HL-60/S4 (cell line): ENCODE measurements at regions not wholly inside any gene's neighbourhood (a gene's known extent, or its start where the extent isn't known, plus 50 kb on each side); places are given as distances from the start of the nearest gene placed in this dataset.
"Not testable (repeated sequence)": the region's sequence is repeated elsewhere in the genome, so short reads cannot be mapped to it uniquely, and the experiment has no call there.

Source experiments
- in situ Hi-C: fragments of 300-500 bp; cut with MboI; formaldehyde crosslinking; loops from 2 replicates; pipeline ENCODE4 v1.14.3; 2022; ENCODE audit warnings: low sequenced_read_pairs

DNA sequence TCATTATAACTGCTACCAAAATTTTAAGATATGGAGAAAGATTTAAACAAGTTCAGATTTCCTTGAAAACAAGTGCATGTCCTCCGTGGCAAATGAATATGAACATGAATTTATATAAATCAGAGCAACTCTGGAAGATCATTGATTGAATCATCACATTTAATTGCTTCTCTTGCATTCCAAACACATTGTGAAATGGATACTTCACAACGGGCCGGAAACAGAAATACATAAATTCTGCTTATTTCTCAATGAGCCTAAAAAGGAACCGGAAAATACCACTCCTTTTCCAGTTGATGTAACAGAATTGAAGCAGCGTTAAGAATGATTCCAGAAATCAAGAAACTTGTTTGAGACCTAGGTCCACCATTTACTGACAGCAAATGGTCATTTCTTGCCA, 134.6 kb upstream of the BTN3A2 start:
- in situ Hi-C loops = no loop called here

DNA sequence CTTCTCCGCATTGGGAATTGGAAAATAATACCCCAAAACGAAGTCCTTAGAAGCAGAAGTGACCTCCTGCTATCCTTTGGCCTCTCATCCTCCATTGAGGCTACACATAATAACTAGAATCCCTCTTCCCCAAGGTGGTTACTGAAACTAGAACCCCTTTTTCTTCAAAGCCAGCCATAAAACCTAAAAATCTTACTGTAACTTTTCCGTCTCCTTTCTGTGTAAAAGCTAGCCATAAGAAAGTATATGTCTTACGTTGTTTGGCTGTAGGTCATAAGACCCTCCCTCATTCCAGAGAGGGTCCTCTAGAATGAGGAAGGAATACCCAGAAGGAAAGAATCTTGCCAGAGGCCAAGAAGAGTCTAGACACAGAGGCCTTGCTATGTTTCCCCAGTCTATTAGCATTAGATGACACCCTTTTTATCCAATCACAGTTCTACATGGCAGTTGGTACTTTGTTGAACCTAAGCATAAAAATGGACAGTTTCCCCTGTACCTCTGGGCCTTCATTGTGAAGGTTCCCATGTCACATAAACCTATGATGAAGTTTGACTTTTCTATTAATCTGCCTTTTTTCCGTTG, 133.9 kb upstream of the BTN3A2 start:
- in situ Hi-C loops = no loop called here

- in situ Hi-C loops = no loop called here
Observed at GRCh38 chr6:26232306-26232939, 132.6 kb upstream of the BTN3A2 start.

- in situ Hi-C loops = no loop called here
Observed at GRCh38 chr6:26232940-26233648, 131.9 kb upstream of the BTN3A2 start.

DNA sequence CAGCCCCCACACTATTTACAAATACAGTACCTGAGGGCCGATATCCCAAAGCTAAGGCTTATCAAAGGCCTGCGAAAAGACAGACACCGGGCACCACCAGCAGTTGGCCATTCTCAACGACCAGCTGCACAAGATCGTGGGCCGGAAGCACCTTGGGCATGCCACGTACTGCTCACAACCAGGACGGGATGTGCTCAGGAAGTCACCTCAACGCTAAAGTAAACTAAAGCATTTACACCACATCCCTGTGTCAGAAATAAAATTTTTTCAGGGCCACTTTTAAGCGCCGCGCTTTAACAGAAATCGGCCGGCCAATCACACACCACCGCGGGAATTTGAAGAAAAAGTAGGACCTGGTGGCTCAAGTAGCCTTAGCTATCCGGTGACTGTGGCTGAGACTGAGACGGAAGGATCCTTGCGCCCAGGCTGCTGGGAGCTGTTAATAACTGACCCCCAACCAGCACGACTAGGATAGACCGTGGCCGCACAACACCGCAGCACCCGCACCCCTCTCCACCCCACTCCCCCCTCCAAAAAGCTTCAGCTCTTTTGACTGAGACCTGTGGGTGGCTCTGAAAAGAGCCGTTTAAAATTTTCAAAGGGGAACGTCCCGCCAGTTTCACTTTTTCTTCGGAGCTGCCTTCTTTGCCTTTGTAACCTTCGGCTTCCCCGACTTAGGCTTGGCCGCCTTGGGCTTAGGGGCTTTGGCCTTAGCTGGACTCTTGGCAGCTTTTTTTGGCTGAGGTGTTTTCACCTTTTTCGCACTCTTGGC, 131.2 kb upstream of the BTN3A2 start:
- in situ Hi-C loops = no loop called here

DNA sequence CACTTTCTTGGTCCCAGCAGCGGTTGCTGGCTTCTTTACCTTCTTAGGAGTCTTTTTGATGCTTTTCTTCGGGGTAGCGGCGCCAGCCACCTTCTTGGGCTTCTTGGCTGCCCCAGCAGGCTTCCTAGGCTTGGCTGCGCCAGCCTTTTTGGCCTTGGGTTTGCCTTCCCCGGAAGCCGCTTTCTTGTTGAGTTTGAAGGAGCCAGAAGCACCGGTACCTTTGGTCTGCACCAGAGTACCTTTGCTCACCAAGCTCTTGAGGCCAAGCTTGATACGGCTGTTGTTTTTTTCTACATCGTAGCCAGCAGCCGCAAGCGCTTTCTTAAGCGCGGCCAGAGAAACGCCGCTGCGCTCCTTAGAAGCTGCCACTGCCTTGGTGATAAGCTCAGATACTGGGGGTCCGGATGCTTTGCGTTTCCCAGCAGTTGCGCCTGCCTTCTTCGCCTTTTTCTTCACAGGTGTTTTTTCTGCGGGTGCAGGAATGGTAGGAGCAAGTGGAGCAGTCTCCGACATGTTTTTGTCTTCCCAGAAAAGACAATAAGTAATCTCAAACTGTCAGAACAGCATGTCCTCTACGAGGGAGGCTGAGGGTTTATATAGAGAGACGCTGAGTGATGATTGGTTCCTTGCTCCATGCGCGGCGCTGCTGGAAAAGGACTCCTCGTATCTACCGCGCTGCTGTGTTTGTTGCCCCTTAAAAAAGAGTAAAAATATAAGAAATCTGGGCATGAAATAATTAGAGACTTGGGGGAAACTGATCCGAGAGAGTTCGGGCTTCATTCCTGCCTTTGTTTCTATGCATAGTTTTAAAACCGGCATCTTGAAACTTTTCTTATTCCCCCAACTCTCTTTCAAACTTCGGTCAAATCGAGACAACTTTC, 130.3 kb upstream of the BTN3A2 start:
- in situ Hi-C loops = no loop called here

DNA sequence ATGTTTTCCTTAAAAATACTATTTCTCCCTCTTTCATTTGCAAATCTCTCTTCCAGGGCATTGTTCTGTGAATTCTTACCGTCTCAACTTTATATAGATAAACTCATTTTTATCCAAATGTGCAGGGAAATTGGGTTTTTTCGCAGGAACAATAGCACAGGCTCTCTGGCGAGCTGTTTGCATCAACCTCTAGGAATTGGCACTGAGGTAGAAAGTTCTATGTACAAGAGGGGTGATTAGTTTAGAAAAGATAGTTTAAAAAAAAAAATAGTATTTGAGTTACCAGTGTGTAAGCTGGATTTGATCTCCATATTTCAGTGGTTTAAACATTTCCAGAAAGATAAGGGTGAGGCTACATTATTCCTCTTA, 129.7 kb upstream of the BTN3A2 start:
- in situ Hi-C loops = no loop called here

DNA sequence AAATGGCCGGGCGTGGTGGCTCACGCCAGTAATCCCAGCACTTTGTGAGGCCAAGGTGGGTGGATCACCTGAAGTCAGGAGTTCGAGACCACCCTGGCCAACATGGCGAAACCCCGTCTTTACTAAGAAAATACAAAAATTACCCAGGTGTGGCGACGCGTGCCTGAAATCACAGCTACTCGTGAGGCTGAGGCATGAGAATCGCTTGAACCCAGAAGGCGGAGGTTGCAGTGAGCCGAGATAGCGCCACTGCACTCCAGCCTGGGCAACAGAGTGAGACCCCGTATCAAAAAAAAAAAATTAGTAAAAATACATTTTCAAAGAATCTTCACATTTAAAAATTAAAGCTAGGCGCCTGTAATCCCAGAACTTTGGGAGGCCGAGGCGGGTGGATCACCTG, 125.6 kb upstream of the BTN3A2 start:
- in situ Hi-C loops = not testable (repeated sequence)

DNA sequence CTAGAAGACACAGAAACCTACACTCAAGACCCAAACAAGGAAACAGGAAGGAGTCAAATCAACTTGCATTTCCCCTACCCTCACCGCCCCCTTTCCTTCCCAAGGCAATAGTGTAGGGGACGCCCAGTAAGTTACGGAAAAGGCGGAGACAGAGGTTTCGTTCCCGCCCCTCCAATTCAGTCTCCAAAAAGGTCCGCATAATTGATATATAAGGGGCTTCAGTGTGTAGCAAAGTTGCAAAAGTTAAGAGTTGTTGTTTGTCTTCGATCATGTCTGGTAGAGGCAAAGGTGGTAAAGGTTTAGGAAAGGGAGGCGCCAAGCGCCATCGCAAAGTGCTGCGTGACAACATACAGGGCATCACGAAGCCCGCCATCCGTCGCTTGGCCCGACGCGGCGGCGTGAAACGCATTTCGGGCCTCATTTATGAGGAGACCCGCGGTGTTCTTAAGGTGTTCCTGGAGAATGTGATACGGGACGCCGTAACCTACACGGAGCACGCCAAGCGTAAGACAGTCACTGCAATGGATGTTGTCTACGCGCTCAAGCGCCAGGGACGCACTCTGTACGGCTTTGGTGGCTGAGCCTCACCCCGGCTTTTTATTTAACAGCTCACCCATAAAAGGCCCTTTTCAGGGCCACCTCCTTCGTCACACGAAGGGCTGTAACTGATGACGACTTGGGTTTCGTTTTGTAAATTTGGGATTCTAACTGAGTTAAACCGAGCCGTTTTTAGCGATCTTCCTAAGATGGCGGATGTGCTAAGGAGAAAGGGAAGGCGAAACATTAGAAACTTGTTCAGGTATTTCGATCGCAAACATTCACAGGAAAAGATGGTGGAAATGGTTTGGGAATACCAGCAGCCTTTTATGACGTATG, 124.6 kb upstream of the BTN3A2 start:
- in situ Hi-C loops = no loop called here

DNA sequence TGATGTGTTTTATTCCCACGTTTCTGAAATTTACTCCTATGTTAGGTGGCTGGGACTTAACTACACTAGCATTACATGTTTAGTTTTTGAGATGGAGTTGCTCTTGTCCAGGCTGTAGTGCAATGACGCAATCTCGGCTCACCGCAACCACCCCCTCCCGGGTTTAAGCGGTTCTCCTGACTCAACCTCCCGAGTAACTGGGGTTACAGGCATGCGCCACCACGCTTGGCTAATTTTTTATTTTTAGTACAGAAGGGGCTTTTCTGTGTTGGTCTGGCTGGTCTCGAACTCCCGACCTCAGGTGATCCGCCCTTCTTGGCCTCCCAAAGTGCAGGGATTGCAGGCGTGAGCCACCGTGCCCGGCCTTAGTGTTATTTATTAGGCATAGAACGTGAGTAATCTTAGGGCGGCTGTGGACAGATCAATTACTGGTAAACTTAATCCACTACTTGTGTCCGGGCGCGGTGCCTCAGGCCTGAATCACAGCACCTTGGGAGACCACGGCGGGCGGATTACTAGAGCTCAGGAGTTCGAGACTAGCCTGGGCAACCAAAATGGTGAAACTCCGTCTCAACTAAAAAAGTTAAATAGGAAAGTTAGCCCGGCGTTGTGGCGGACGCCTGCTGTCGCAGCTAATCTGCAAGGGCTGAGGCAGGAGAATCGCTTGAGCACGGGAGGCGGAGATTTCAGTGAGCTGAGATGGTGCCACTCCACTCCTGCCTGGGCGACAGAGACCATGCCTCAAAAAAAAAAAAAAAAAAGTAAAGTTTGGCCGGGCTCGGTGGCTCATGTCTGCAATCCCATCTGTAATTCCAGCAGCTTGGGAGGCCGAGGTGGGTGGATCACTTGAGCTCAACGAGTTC, 123.7 kb upstream of the BTN3A2 start:
- in situ Hi-C loops = no loop called here

DNA sequence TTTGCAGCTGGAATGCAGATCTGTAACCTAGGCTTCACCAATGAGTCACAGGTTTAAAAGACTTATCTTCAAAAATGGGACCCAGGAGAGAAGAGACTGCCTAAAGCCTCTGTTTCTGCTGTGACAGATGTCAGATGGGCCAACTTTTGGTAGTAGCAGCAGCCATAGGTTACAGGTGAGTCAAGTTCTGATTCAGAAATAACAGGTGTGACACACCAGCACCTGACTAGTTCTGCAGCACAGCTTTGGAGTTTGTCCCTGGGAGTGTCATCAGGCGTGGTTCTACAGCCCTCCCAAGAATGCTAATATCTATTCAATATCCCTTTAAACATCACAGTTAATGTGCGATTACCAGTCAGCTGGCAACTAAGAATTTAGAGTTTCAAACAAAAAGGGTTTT, 121.9 kb upstream of the BTN3A2 start:
- in situ Hi-C loops = no loop called here

GRCh38 chr6:26243752-26244151, 121.2 kb upstream of the BTN3A2 start:
- in situ Hi-C loops = no loop called here

DNA sequence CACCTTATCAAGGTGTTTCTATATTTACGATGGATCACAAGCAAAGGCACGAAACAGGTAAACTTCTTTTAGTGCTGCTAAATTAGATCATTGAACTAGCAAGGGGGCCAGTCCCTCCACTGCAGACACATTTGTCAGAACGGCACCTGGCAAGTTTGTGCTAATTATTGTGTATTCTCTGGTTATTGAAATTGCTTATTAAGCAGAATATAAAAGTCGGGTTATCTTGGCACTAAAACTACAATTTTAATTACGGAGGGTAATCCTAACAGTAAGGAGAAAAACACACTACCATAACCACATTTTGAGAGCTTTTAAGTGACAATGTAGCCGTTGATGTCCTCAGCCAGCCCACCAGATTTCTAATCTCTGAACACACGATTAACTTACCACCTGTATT, 118.9 kb upstream of the BTN3A2 start:
- in situ Hi-C loops = no loop called here

DNA sequence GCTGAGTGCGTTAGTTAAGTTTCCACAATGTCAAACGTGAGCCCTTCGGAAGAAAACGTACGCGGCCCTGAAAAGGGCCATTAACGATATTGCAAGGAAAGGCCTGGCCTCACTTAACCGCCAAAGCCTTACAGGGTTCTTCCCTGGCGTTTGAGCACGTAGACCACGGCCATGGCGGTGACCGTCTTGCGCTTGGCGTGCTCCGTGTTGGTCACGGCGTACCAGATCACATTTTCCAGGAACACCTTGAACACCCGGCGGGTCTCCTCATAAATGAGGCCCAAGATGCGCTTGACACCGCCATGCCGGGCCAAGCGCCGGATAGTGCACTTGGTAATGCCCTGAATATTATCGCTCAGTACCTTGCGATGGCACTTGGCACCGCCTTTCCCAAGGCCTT, 118.4 kb upstream of the BTN3A2 start:
- in situ Hi-C loops = no loop called here

DNA sequence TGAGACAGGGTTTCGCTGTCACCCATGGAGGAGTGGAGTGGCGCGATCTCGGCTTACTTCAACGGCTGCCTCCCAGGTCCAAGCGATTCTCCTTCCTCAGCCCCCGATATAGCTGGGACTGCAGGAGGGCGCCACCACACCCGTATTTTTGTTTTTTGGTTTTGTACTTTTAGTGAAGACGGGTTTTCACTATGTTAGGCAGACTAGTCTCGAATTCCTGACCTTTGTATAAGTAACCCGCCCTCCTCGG, 115.4 kb upstream of the BTN3A2 start:
- in situ Hi-C loops = no loop called here

DNA sequence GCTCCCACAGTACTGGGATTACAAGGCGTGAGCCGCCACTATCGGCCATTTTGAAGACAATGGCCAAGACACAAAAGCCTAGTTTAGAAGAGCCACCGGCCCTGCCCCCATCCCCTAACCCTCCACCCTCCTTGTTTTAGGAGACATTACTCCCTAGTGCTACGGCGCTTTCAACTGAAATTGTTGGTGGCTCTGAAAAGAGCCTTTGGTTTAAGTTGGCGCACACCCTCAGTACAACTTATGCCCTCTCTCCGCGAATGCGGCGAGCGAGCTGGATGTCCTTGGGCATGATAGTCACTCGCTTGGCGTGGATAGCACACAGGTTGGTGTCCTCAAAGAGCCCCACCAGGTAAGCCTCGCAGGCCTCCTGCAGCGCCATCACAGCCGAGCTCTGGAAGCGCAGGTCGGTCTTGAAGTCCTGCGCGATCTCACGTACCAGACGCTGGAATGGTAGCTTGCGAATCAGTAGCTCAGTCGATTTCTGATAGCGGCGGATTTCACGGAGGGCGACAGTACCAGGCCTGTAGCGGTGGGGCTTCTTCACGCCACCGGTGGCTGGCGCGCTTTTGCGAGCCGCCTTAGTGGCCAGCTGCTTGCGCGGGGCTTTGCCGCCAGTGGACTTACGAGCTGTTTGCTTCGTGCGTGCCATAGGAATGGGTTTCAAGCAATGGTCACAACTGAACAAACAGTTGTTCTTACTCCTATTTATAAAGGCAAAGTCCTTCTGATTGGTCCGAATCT, 114.9 kb upstream of the BTN3A2 start:
- in situ Hi-C loops = no loop called here

GRCh38 chr6:26250698-26251044, 114.3 kb upstream of the BTN3A2 start:
- in situ Hi-C loops = no loop called here

DNA sequence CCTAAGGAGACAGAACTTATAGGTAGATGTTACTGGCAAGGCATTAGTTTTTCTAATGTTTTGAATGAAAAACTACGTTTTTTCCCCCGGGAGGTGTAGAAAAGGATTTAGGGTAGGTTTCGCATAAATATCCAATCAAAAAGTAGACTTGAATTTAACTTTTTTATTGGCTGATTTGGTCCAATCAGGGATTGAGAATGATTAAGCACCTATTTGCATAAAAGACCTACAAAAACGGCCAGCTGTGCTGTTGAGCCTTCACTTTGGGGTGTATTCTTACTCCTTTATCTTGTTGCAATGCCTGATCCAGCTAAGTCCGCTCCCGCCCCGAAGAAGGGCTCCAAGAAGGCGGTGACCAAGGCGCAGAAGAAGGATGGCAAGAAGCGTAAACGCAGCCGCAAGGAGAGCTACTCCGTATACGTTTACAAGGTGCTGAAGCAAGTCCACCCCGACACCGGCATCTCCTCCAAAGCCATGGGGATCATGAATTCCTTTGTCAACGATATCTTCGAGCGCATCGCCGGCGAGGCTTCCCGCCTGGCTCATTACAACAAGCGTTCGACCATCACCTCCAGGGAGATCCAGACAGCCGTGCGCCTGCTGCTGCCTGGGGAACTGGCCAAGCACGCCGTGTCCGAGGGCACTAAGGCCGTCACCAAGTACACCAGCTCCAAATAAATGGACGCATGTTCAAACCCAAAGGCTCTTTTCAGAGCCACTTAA, 113.5 kb upstream of the BTN3A2 start:
- in situ Hi-C loops = no loop called here
